GM12891 (cell line): ENCODE measurements at regions not wholly inside any gene's neighbourhood (a gene's known extent, or its start where the extent isn't known, plus 50 kb on each side); places are given as distances from the start of the nearest gene placed in this dataset.

ENCODE experiments used
- DNase-seq: peaks from one replicate; pipeline ENCODE4 v3.0.0; 2011; ENCODE audit warnings: low spot score; ENCODE audit not compliant: insufficient read length
- FAIRE-seq: peaks from 2 replicates; lab custom pipeline; 2011; peaks lifted over from hg19 to GRCh38; lab: Jason Lieb, UNC
- PAX5 ChIP-seq: IDR thresholded peaks from 2 replicates; pipeline ENCODE4 v1.6.1; 2011; ENCODE audit warnings: low read length, moderate library complexity, mild to moderate bottlenecking; ENCODE audit not compliant: insufficient read depth, severe bottlenecking
- POLR2A ChIP-seq: IDR thresholded peaks from 2 replicates; pipeline ENCODE4 v1.6.1; 2011; ENCODE audit warnings: low read depth, low read length, control low read depth
- POLR2AphosphoS5 ChIP-seq: IDR thresholded peaks from 2 replicates; pipeline ENCODE4 v1.6.1; 2011; ENCODE audit warnings: low read depth, low read length, control low read depth
- POU2F2 ChIP-seq: IDR thresholded peaks from 2 replicates; pipeline ENCODE4 v1.6.1; 2011; ENCODE audit warnings: low read depth, mild to moderate bottlenecking, control low read depth, low read length, moderate library complexity
- SPI1 ChIP-seq: IDR thresholded peaks from 2 replicates; pipeline ENCODE4 v1.6.1; 2011; ENCODE audit warnings: low read depth, low read length, control low read depth
- TAF1 ChIP-seq: IDR thresholded peaks from 2 replicates; pipeline ENCODE4 v1.6.1; 2011; ENCODE audit warnings: low read depth, low read length, control low read depth

DNA sequence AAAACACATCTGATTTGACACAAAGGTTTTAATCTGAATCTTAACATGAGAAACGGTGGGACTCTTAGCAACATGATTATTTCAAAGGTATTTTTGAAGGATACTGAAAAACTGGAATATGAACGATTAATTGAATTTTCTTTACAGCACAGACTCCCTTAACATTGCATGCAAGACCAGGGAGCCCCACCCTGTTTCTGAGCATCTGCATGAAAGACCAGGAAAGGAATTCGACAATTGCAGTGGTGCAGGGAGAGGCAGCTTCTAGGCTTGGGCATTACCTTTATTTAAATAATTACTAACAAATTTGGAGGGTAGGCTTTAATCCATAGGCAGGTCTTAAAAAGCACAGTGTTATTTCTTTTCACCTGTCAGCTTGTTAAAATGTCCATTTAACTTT lies 240.6 kb upstream of the TOPAZ1 start:
- TF ChIP-seq PAX5, result no peak
- TF ChIP-seq TAF1, result no peak
- TF ChIP-seq POU2F2, result no peak
- no peak for TF ChIP-seq POLR2A
- TF ChIP-seq SPI1, result no peak
- no peak for TF ChIP-seq POLR2AphosphoS5
- FAIRE-seq (no peak), DNase-seq (no peak)

DNA sequence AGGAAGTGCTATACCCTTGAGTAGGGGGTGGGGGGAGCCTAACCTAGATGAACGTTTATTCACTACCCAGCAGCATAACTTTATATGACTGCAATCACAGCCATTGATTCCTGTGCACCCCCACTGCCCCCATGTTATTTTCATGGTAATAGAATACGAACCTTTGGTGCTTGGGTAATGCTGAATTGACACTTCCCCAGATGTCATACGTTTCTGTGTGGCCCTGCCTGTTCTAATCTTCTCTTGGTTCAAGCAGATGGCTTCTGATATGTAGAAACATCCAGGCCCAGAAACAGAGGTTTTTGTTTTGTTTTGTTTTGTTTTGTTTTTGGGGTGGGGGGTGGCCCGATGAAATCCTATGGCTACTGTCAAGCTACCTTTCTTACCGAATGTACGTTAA lies 237.9 kb upstream of the TOPAZ1 start:
- DNase-seq, result no peak
- FAIRE-seq, result no peak
- TF ChIP-seq POLR2A, result no peak
- TF ChIP-seq POU2F2, result no peak
- TF ChIP-seq SPI1, result no peak
- TF ChIP-seq TAF1, result no peak
- no peak for TF ChIP-seq POLR2AphosphoS5
- TF ChIP-seq PAX5, result no peak

DNA sequence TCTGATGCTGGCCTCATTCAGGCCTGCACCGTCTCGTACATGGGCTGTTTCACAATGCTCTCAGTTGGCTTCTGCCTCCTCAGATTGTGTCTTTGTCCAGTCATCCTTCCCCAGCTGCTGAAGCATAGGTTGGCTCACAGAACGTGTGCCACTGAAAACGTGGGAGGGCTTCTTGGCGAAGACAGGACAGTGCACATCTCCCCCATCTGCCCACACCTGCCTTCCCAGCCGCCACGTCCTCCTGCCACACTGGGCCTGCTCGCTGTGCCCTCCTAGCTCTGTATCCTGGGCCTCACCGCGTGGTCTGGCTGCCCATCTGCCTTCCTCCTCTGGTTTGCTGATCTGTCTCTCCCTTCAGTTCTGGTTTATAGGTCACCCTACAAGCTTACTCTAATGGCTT lies 230.0 kb upstream of the TOPAZ1 start:
- DNase-seq (no peak), FAIRE-seq (no peak)
- TF ChIP-seq POLR2AphosphoS5, result no peak
- no peak for TF ChIP-seq SPI1
- no peak for TF ChIP-seq TAF1
- TF ChIP-seq POLR2A, result no peak
- no peak for TF ChIP-seq PAX5
- TF ChIP-seq POU2F2, result no peak

DNA sequence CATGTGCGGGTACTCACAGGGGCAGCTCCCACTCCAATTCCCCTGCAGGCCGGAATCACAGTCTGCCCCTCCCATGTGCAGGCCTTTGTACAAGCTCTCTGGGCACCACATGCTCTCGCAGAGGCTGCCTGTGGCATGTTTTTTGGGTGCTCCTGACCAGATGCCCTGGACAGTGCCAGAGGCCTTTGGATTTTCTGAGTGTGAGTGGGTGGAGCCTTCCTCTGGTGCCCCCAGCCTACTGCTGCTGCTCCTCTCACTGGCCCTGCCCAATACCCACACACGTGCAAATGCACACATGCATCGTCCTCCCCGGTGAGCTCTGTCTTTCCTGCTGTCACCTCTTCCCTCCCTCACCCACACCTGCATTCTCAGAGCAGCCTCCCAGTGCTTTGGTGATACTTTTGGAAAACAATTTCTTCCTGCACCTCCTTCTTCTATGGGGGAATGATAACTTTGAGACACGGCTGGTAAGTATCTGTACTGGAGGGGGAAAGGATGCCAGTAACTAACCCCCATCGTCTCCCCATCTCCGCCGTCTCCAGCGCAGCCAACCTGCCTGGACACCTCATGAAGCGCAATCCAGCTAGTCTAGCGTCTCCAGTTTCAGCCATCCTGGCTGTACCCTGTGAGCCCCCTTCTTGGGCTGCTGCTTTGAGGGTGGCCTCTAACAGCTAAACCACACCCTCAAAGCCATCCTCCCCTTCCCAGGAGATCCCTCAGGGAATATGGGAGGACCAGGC lies 229.4 kb upstream of the TOPAZ1 start:
- FAIRE-seq, result no peak
- DNase-seq, result no peak
- TF ChIP-seq POLR2AphosphoS5 (no peak), POU2F2 (no peak), PAX5 (no peak), SPI1 (no peak), POLR2A (no peak), TAF1 (no peak)

DNA sequence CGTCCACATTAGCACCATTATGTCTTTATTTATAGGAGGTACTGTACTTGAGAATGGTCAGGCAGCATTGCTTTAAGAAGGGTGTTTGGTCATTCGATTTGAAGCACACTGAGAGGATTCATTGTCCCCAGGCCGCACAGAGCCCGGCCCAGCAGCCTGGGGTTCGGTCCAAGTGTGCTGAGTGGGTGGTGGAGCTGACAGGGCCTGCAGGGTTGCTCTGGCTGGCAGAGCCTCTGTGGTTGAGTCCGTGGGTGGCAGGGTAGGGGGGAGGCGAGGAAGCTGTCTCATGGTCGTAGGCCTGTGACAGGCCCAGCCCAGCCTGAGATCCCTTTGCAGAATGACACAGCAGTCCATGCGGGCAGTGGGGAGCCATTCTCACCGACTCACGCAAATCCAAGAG lies 227.7 kb upstream of the TOPAZ1 start:
- no peak for FAIRE-seq
- DNase-seq, result no peak

DNA sequence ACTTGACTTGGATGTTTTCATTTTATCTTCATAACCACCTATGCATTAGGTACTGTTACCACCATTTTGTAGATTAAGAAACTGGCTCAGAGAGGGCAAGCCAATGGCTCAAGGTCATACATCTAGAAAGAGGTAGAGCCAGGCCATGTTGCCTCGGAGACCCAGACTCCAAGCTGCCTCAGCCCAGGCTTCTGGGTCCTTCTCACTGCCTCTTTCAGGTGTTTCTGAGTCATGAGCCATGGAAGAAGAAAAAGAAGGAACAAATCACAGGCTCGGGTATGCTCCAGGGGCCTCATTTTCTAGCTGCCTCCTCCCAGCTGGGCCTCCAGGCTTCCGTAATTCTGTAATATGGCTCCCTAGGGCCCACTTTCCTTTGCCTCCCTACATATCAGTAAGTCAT lies 226.5 kb upstream of the TOPAZ1 start:
- FAIRE-seq (no peak), DNase-seq (no peak)
- TF ChIP-seq SPI1 (no peak), PAX5 (no peak), POLR2AphosphoS5 (no peak), POLR2A (no peak), TAF1 (no peak), POU2F2 (no peak)

More for the DNA sequence above, 227.7 kb upstream of the TOPAZ1 start:
- TF ChIP-seq SPI1, result no peak
- TF ChIP-seq POLR2AphosphoS5, result no peak
- no peak for TF ChIP-seq POLR2A
- TF ChIP-seq POU2F2, result no peak
- TF ChIP-seq PAX5, result no peak
- TF ChIP-seq TAF1, result no peak

DNA sequence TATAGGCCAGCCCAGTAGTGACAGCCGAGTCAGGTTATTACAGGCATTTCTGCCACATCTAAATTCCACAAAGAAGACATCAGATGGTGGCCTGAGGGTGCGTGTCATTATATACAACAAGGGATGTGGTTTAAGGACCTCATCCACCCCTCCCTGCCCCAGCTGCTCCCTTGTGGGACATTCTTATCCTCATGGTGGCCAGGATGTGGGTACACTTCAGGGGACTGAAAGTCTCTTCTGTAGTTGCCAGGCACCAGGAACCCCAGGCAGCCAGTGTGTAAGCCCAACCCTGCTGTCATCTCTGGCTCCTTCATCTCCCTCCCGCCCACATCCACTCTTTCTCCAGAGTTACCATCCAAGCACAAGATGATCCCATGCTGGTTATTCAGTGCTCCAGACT lies 224.9 kb upstream of the TOPAZ1 start:
- no peak for FAIRE-seq
- no peak for DNase-seq
- TF ChIP-seq POU2F2, result no peak
- no peak for TF ChIP-seq SPI1
- TF ChIP-seq TAF1, result no peak
- no peak for TF ChIP-seq PAX5
- TF ChIP-seq POLR2A, result no peak

DNA sequence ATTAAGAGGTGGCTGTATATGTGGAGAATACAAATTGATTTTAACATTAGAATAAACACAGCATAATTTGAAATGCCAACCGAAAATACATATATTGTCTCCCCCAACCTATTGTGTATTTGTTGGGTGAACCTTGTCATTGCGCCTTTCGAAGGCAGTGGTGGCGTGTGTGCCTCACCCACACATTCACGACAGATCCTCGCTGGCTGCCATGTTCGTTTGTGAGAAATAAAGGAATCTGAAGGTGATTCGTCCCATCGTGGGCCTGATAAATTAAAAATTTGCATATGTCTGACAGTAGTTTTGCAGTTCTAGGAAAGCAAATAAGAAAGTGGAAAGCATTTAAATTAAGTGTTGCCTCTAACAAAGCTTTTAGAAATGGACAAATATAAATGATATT lies 222.8 kb upstream of the TOPAZ1 start:
- TF ChIP-seq PAX5 (no peak), TAF1 (no peak), SPI1 (no peak), POLR2AphosphoS5 (no peak), POLR2A (no peak), POU2F2 (no peak)
- no peak for DNase-seq
- FAIRE-seq, result no peak

DNA sequence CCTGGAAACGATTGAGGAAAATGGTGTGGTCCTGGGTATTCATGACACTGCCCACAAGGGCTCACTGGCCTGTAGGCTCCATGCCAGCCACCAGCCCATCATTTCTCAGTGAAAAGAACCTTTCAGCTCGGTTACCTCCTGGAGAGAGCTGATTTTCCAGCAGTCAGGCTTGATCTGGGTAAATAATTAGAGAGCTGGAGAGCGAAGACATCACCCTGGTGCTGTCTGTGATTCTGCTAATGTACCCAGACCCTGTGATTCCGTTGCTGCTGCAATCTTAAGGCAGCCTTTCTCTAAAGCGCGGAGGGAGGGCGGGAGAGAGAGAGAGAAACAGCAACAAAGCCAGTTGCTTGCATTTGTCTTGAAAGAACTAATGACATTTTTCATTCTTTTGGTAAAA lies 221.9 kb upstream of the TOPAZ1 start:
- no peak for DNase-seq
- no peak for FAIRE-seq
- no peak for TF ChIP-seq TAF1
- no peak for TF ChIP-seq PAX5
- no peak for TF ChIP-seq SPI1
- TF ChIP-seq POLR2AphosphoS5, result no peak
- TF ChIP-seq POU2F2, result no peak
- no peak for TF ChIP-seq POLR2A

DNA sequence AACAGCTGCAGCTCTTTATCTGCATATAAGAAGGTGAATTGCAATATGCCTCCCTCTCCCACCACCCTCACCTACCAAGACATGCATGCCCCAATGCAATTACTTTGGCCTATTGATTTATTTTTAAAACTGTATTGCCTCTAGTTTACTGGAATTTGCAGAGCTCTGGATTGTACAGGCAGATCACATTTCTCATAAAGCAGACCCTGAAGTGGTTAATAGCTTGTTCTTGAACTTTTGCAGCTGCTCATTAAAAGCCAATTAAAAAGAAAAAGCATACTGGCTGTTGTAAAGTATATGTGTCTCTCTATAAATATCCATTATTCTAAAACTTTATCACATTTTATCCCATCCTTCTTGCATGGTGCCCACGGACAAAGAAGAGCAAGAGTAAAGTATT lies 221.5 kb upstream of the TOPAZ1 start:
- DNase-seq, result no peak
- FAIRE-seq, result no peak
- no peak for TF ChIP-seq POU2F2
- no peak for TF ChIP-seq POLR2AphosphoS5
- TF ChIP-seq SPI1, result no peak
- TF ChIP-seq PAX5, result no peak
- no peak for TF ChIP-seq TAF1
